SK-N-SH treated with all-trans-retinoic acid at 6 μM for 48 hours (cell line): ENCODE measurements at regions not wholly inside any gene's neighbourhood (a gene's known extent, or its start where the extent isn't known, plus 50 kb on each side); places are given as distances from the start of the nearest gene placed in this dataset.

Source experiments
- ATAC-seq: fragments of 200-7000 bp; cut with Tn5 transposase; 3 replicates; pipeline ENCODE4 v1.9.1; 2020; ENCODE audit warnings: mild to moderate bottlenecking, moderate library complexity
- ARNTL ChIP-seq: fragments of 450-650 bp; formaldehyde crosslinking; IDR thresholded peaks from 2 replicates; pipeline ENCODE4 v1.5.0; 2020; ENCODE audit warnings: low read depth, mild to moderate bottlenecking, moderate library complexity, borderline replicate concordance
- BACH2 ChIP-seq: fragments of 250-450 bp; sonication (Bioruptor Pico); IDR thresholded peaks from 2 replicates; pipeline ENCODE4 v1.9.0; 2021; ENCODE audit warnings: mild to moderate bottlenecking, borderline replicate concordance
- CSDC2 ChIP-seq: fragments of 250-450 bp; sonication (Bioruptor Pico); IDR thresholded peaks from 2 replicates; pipeline ENCODE4 v1.5.0; 2020; ENCODE audit warnings: mild to moderate bottlenecking, moderate library complexity
- ESRRG ChIP-seq: fragments of 250-450 bp; sonication (Bioruptor Pico); IDR thresholded peaks from 2 replicates; pipeline ENCODE4 v1.6.1; 2021; ENCODE audit warnings: mild to moderate bottlenecking
- GLIS3 ChIP-seq: fragments of 250-450 bp; sonication (Bioruptor Pico); IDR thresholded peaks from 2 replicates; pipeline ENCODE4 v1.5.0; 2020; ENCODE audit warnings: mild to moderate bottlenecking, moderate library complexity
- PPARA ChIP-seq: fragments of 250-450 bp; sonication (Bioruptor Pico); IDR thresholded peaks from 2 replicates; pipeline ENCODE4 v1.5.0; 2020; ENCODE audit warnings: mild to moderate bottlenecking, borderline replicate concordance
- RARB ChIP-seq: fragments of 250-450 bp; sonication (Bioruptor Pico); IDR thresholded peaks from 2 replicates; pipeline ENCODE4 v1.8.0; 2021; ENCODE audit warnings: mild to moderate bottlenecking, moderate library complexity
- SNAI2 ChIP-seq: fragments of 250-450 bp; sonication (Bioruptor Pico); IDR thresholded peaks from 2 replicates; pipeline ENCODE4 v1.5.0; 2020; ENCODE audit warnings: mild to moderate bottlenecking, moderate library complexity
- TCF4 ChIP-seq: fragments of 250-450 bp; sonication (Bioruptor Pico); IDR thresholded peaks from 2 replicates; pipeline ENCODE4 v1.8.0; 2021; ENCODE audit warnings: mild to moderate bottlenecking, moderate library complexity, borderline replicate concordance
- TOX ChIP-seq: fragments of 250-450 bp; sonication (Bioruptor Pico); IDR thresholded peaks from 2 replicates; pipeline ENCODE4 v1.8.0; 2021; ENCODE audit warnings: mild to moderate bottlenecking, moderate library complexity, borderline replicate concordance
- ZFP3 ChIP-seq: fragments of 250-450 bp; sonication (Bioruptor Pico); IDR thresholded peaks from 2 replicates; pipeline ENCODE4 v1.5.0; 2020; ENCODE audit warnings: mild to moderate bottlenecking, moderate library complexity
- ZFP30 ChIP-seq: fragments of 450-650 bp; formaldehyde crosslinking; IDR thresholded peaks from 2 replicates; pipeline ENCODE4 v1.5.0; 2022; ENCODE audit warnings: mild to moderate bottlenecking, moderate library complexity
- ZNF565 ChIP-seq: fragments of 450-650 bp; formaldehyde crosslinking; conservative IDR thresholded peaks from 2 replicates; pipeline ENCODE4 v1.5.0; 2020; ENCODE audit warnings: low read depth, mild to moderate bottlenecking, moderate library complexity
- ZNF8 ChIP-seq: fragments of 450-650 bp; formaldehyde crosslinking; IDR thresholded peaks from 2 replicates; pipeline ENCODE4 v1.5.0; 2020; ENCODE audit warnings: mild to moderate bottlenecking, moderate library complexity
- TF ChIP-seq, protein P1 (sequence below): fragments of 250-450 bp; sonication (Bioruptor Pico); IDR thresholded peaks from 2 replicates; pipeline ENCODE4 v1.5.0; 2020; ENCODE audit warnings: mild to moderate bottlenecking, moderate library complexity
- TF ChIP-seq, protein P2 (sequence below): fragments of 250-450 bp; sonication (Bioruptor Pico); IDR thresholded peaks from 2 replicates; pipeline ENCODE4 v1.8.0; 2020; ENCODE audit warnings: mild to moderate bottlenecking, moderate library complexity, borderline replicate concordance
- TF ChIP-seq, protein P3 (sequence below): fragments of 250-450 bp; sonication (Bioruptor Pico); IDR thresholded peaks from 2 replicates; pipeline ENCODE4 v1.5.1; 2020; ENCODE audit warnings: low read depth, mild to moderate bottlenecking, moderate library complexity
- TF ChIP-seq, protein P4 (sequence below): fragments of 250-450 bp; sonication (Bioruptor Pico); IDR thresholded peaks from 2 replicates; pipeline ENCODE4 v1.8.0; 2021; ENCODE audit warnings: low read depth, mild to moderate bottlenecking, moderate library complexity, borderline replicate concordance

DNA sequence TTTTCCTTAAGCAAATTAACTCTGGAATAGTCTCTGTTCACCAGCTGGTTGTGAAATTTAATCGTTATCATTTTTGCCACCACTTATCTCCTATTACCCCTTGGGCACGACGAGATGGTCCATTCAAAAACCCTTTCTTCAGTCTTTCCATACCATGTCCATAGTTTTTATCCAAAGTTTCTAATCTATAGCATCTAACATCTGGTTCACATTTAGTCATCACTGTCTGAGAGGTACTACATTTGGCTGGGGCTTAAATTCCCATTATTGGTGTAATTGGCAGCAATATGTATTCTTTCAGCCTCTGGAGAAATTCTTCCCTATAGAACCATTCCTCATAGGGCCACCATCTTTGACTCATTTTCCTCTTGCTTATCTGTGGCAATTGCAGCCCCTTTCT, 163.5 kb downstream of the CCER1 start:
- ATAC-seq: peak; percentile 49; the same call in 2 of the 3 replicates
- TF ChIP-seq, protein P1, sequence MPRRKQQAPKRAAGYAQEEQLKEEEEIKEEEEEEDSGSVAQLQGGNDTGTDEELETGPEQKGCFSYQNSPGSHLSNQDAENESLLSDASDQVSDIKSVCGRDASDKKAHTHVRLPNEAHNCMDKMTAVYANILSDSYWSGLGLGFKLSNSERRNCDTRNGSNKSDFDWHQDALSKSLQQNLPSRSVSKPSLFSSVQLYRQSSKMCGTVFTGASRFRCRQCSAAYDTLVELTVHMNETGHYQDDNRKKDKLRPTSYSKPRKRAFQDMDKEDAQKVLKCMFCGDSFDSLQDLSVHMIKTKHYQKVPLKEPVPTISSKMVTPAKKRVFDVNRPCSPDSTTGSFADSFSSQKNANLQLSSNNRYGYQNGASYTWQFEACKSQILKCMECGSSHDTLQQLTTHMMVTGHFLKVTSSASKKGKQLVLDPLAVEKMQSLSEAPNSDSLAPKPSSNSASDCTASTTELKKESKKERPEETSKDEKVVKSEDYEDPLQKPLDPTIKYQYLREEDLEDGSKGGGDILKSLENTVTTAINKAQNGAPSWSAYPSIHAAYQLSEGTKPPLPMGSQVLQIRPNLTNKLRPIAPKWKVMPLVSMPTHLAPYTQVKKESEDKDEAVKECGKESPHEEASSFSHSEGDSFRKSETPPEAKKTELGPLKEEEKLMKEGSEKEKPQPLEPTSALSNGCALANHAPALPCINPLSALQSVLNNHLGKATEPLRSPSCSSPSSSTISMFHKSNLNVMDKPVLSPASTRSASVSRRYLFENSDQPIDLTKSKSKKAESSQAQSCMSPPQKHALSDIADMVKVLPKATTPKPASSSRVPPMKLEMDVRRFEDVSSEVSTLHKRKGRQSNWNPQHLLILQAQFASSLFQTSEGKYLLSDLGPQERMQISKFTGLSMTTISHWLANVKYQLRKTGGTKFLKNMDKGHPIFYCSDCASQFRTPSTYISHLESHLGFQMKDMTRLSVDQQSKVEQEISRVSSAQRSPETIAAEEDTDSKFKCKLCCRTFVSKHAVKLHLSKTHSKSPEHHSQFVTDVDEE (CRISPR knock-in tag): peak; percentile 95; the same call in 1 of the 2 replicates
- TF ChIP-seq PPARA (CRISPR knock-in tag) (peak; percentile 65; the same call in 1 of the 2 replicates), TCF4 (CRISPR knock-in tag) (peak; percentile 97), ZFP3 (CRISPR knock-in tag) (no peak), TOX (no peak), CSDC2 (CRISPR knock-in tag) (no peak), ZNF8 (CRISPR knock-in tag) (peak; percentile 71)
- TF ChIP-seq, protein P2, sequence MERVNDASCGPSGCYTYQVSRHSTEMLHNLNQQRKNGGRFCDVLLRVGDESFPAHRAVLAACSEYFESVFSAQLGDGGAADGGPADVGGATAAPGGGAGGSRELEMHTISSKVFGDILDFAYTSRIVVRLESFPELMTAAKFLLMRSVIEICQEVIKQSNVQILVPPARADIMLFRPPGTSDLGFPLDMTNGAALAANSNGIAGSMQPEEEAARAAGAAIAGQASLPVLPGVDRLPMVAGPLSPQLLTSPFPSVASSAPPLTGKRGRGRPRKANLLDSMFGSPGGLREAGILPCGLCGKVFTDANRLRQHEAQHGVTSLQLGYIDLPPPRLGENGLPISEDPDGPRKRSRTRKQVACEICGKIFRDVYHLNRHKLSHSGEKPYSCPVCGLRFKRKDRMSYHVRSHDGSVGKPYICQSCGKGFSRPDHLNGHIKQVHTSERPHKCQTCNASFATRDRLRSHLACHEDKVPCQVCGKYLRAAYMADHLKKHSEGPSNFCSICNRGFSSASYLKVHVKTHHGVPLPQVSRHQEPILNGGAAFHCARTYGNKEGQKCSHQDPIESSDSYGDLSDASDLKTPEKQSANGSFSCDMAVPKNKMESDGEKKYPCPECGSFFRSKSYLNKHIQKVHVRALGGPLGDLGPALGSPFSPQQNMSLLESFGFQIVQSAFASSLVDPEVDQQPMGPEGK (CRISPR knock-in tag): no peak
- TF ChIP-seq, protein P3, sequence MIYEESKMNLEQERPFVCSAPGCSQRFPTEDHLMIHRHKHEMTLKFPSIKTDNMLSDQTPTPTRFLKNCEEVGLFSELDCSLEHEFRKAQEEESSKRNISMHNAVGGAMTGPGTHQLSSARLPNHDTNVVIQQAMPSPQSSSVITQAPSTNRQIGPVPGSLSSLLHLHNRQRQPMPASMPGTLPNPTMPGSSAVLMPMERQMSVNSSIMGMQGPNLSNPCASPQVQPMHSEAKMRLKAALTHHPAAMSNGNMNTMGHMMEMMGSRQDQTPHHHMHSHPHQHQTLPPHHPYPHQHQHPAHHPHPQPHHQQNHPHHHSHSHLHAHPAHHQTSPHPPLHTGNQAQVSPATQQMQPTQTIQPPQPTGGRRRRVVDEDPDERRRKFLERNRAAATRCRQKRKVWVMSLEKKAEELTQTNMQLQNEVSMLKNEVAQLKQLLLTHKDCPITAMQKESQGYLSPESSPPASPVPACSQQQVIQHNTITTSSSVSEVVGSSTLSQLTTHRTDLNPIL (CRISPR knock-in tag): 0 out of 2 replicates have a peak, but pooled peaks have one; percentile 21
- TF ChIP-seq, all 23 proteins: peak for 5

DNA sequence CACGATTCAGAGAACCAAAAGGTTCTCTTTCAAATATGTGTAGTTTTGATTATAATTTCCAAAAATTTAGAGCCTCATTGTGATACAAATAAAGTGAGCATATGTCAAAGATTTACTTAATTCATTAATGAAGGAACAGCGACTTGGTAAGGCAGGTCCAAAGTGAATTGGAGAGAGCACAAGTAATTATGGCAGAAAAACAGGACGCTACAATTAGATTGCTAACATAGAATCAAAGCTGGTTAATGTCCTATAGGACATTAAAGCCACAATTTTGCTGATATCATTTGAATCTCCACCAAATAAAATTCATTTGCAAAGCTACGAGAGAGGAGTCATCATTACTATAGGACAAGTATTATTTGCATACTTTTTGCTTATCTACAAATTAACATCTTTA, 164.2 kb downstream of the CCER1 start:
- ATAC-seq: no peak
- TF ChIP-seq PPARA (CRISPR knock-in tag) (no peak), TCF4 (CRISPR knock-in tag) (peak; percentile 72), SNAI2 (no peak), ZNF8 (CRISPR knock-in tag) (no peak), ZFP3 (CRISPR knock-in tag) (no peak), TOX (no peak), RARB (no peak), GLIS3 (CRISPR knock-in tag) (no peak)
- TF ChIP-seq, protein P4, sequence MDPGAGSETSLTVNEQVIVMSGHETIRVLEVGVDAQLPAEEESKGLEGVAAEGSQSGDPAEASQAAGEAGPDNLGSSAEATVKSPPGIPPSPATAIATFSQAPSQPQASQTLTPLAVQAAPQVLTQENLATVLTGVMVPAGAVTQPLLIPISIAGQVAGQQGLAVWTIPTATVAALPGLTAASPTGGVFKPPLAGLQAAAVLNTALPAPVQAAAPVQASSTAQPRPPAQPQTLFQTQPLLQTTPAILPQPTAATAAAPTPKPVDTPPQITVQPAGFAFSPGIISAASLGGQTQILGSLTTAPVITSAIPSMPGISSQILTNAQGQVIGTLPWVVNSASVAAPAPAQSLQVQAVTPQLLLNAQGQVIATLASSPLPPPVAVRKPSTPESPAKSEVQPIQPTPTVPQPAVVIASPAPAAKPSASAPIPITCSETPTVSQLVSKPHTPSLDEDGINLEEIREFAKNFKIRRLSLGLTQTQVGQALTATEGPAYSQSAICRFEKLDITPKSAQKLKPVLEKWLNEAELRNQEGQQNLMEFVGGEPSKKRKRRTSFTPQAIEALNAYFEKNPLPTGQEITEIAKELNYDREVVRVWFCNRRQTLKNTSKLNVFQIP (CRISPR knock-in tag): no peak
- TF ChIP-seq, protein P1 (CRISPR knock-in tag): peak; percentile 48
- TF ChIP-seq, protein P2 (CRISPR knock-in tag): no peak

DNA sequence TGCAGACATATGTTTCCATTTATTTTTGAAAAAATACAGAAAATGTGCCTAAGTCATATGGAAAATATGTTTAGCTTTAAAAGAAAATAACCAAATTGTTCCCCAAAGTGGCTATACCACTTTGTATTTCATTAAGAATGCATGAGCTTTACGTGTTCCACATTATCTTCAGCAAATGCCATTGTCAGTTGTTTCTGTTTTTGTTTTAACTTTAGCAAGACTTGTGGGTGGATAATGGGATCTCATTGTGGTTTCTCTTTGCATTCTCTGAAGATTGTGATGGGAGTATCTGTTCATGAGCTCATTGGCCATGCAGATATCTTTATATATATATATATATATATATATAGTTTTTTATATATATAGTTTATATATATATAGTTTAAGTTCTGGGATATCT, 181.5 kb downstream of the CCER1 start:
- ATAC-seq: no peak
- no peak for TF ChIP-seq CSDC2 (CRISPR knock-in tag)
- TF ChIP-seq ARNTL (CRISPR knock-in tag): no peak
- no peak for TF ChIP-seq ZNF565 (CRISPR knock-in tag)
- TF ChIP-seq ZNF8 (CRISPR knock-in tag): no peak
- TF ChIP-seq, protein P4 (CRISPR knock-in tag): no peak
- TF ChIP-seq TCF4 (CRISPR knock-in tag): no peak
- TF ChIP-seq ZFP30 (CRISPR knock-in tag): no peak
- TF ChIP-seq BACH2: no peak
- TF ChIP-seq ESRRG: no peak
- no peak for TF ChIP-seq PPARA (CRISPR knock-in tag)
- TF ChIP-seq, protein P1 (CRISPR knock-in tag): no peak
